ENCODE measurements at regions not wholly inside any gene's neighbourhood (a gene's known extent, or its start where the extent isn't known, plus 50 kb on each side); places are given as distances from the start of the nearest gene placed in this dataset.

GRCh38 chr6:12467706-12468670 is 177.8 kb downstream of the EDN1 start:
- DNase-seq = peak; percentile 18
- in situ Hi-C loops (cut with MboI; ENCODE audit: low pct_unique_long_range_greater_than_20kb, low sequenced_read_pairs) = no loop called here

- in situ Hi-C loops (cut with MboI; ENCODE audit: low pct_unique_long_range_greater_than_20kb, low sequenced_read_pairs) = no loop called here
Measured at GRCh38 chr6:12472601-12473038, 182.5 kb downstream of the EDN1 start.

GRCh38 chr6:12473494-12473893 is 183.3 kb downstream of the EDN1 start:
- in situ Hi-C loops (cut with MboI; ENCODE audit: low pct_unique_long_range_greater_than_20kb, low sequenced_read_pairs) = no loop called here
- no peak for DNase-seq

More at GRCh38 chr6:12472601-12473038, 182.5 kb downstream of the EDN1 start:
- no peak for DNase-seq

- in situ Hi-C loops (cut with MboI; ENCODE audit: low pct_unique_long_range_greater_than_20kb, low sequenced_read_pairs) = no loop called here
Measured at GRCh38 chr6:12474167-12475140, 184.3 kb downstream of the EDN1 start.

GRCh38 chr6:12476484-12476883 is 186.3 kb downstream of the EDN1 start:
- in situ Hi-C loops (cut with MboI; ENCODE audit: low pct_unique_long_range_greater_than_20kb, low sequenced_read_pairs) = no loop called here
- no peak for DNase-seq

More at GRCh38 chr6:12474167-12475140, 184.3 kb downstream of the EDN1 start:
- no peak for DNase-seq

GRCh38 chr6:12477616-12478015 is 187.5 kb downstream of the EDN1 start:
- no peak for DNase-seq
- in situ Hi-C loops (cut with MboI; ENCODE audit: low pct_unique_long_range_greater_than_20kb, low sequenced_read_pairs) = no loop called here

GRCh38 chr6:12478921-12479320 is 188.8 kb downstream of the EDN1 start:
- peak; percentile 55 for DNase-seq
- in situ Hi-C loops (cut with MboI; ENCODE audit: low pct_unique_long_range_greater_than_20kb, low sequenced_read_pairs) = no loop called here

- in situ Hi-C loops (cut with MboI; ENCODE audit: low pct_unique_long_range_greater_than_20kb, low sequenced_read_pairs) = no loop called here
- DNase-seq = no peak
Measured at GRCh38 chr6:12479451-12479850, 189.3 kb downstream of the EDN1 start.

GRCh38 chr6:12479881-12480280 is 189.7 kb downstream of the EDN1 start:
- in situ Hi-C loops (cut with MboI; ENCODE audit: low pct_unique_long_range_greater_than_20kb, low sequenced_read_pairs) = no loop called here

GRCh38 chr6:12480379-12480778 is 190.2 kb downstream of the EDN1 start:
- in situ Hi-C loops (cut with MboI; ENCODE audit: low pct_unique_long_range_greater_than_20kb, low sequenced_read_pairs) = no loop called here

More at GRCh38 chr6:12479881-12480280, 189.7 kb downstream of the EDN1 start:
- DNase-seq = no peak

GRCh38 chr6:12481292-12481691 is 191.1 kb downstream of the EDN1 start:
- in situ Hi-C loops (cut with MboI; ENCODE audit: low pct_unique_long_range_greater_than_20kb, low sequenced_read_pairs) = no loop called here
- DNase-seq = no peak

More at GRCh38 chr6:12480379-12480778, 190.2 kb downstream of the EDN1 start:
- DNase-seq = no peak

GRCh38 chr6:12481850-12482249 is 191.7 kb downstream of the EDN1 start:
- no peak for DNase-seq

GRCh38 chr6:12482386-12483375 is 192.5 kb downstream of the EDN1 start:
- in situ Hi-C loops (cut with MboI; ENCODE audit: low pct_unique_long_range_greater_than_20kb, low sequenced_read_pairs) = no loop called here
- peak; percentile 68 for DNase-seq

More at GRCh38 chr6:12481850-12482249, 191.7 kb downstream of the EDN1 start:
- in situ Hi-C loops (cut with MboI; ENCODE audit: low pct_unique_long_range_greater_than_20kb, low sequenced_read_pairs) = no loop called here

- in situ Hi-C loops (cut with MboI; ENCODE audit: low pct_unique_long_range_greater_than_20kb, low sequenced_read_pairs) = no loop called here
- DNase-seq = peak; percentile 28
Measured at GRCh38 chr6:12483712-12484111, 193.6 kb downstream of the EDN1 start.

GRCh38 chr6:12484519-12484918 is 194.4 kb downstream of the EDN1 start:
- DNase-seq = no peak
- in situ Hi-C loops (cut with MboI; ENCODE audit: low pct_unique_long_range_greater_than_20kb, low sequenced_read_pairs) = no loop called here

- no peak for DNase-seq
- in situ Hi-C loops (cut with MboI; ENCODE audit: low pct_unique_long_range_greater_than_20kb, low sequenced_read_pairs) = no loop called here
Measured at GRCh38 chr6:12485226-12485764, 195.1 kb downstream of the EDN1 start.

GRCh38 chr6:12485837-12486236 is 195.7 kb downstream of the EDN1 start:
- no peak for DNase-seq

GRCh38 chr6:12490351-12490903 is 200.3 kb downstream of the EDN1 start:
- in situ Hi-C loops (cut with MboI; ENCODE audit: low pct_unique_long_range_greater_than_20kb, low sequenced_read_pairs) = no loop called here
- no peak for DNase-seq

More at GRCh38 chr6:12485837-12486236, 195.7 kb downstream of the EDN1 start:
- in situ Hi-C loops (cut with MboI; ENCODE audit: low pct_unique_long_range_greater_than_20kb, low sequenced_read_pairs) = no loop called here

Data from KBM-7 (cell line).